GM10266 (cell line): ENCODE measurements at regions not wholly inside any gene's neighbourhood (a gene's known extent, or its start where the extent isn't known, plus 50 kb on each side); places are given as distances from the start of the nearest gene placed in this dataset.

Experiments used
- DNase-seq: peaks from one replicate; pipeline ENCODE4 v3.0.0; 2012; ENCODE audit errors: extremely low spot score
- CTCF ChIP-seq: IDR thresholded peaks from 2 replicates; pipeline ENCODE4 v1.5.1; 2012; ENCODE audit warnings: mild to moderate bottlenecking, low read depth; ENCODE audit not compliant: control insufficient read depth, insufficient read depth; ENCODE audit errors: missing control alignments

GRCh38 chr4:136754810-136755530, 777.3 kb downstream of the PCDH18 start:
- TF ChIP-seq CTCF: no peak
- DNase-seq: no peak

- TF ChIP-seq CTCF: no peak
- DNase-seq: no peak
These were observed 780.7 kb downstream of the PCDH18 start for GRCh38 chr4:136751556-136751955.

- DNase-seq: no peak
These were observed 781.4 kb downstream of the PCDH18 start for GRCh38 chr4:136750897-136751296.

GRCh38 chr4:136749989-136750388, 782.3 kb downstream of the PCDH18 start:
- no peak for TF ChIP-seq CTCF
- DNase-seq: no peak

More at GRCh38 chr4:136750897-136751296, 781.4 kb downstream of the PCDH18 start:
- no peak for TF ChIP-seq CTCF

- no peak for TF ChIP-seq CTCF
- DNase-seq: no peak
These were observed 783.5 kb downstream of the PCDH18 start for GRCh38 chr4:136748773-136749172.

GRCh38 chr4:136748165-136748564, 784.1 kb downstream of the PCDH18 start:
- DNase-seq: no peak

More at GRCh38 chr4:136748165-136748564, 784.1 kb downstream of the PCDH18 start:
- no peak for TF ChIP-seq CTCF
